ENCODE measurements at regions not wholly inside any gene's neighbourhood (a gene's known extent, or its start where the extent isn't known, plus 50 kb on each side); places are given as distances from the start of the nearest gene placed in this dataset.

- no peaks in the 10 kb centered on the region for H3K36me3 ChIP-seq (ENCODE audit: insufficient read depth)
- no peaks in the 10 kb centered on the region for H4K20me1 ChIP-seq (ENCODE audit: insufficient read depth)
- H3K4me2 ChIP-seq, result no peak overlapping the region
- H3K27me3 ChIP-seq (ENCODE audit: insufficient read depth, low read depth), result no peaks in the 10 kb centered on the region
- TF ChIP-seq CTCF (conservative IDR thresholded peaks at IDR 0.05; ENCODE audit: low read depth, low read length), result no peak
- H3K79me2 ChIP-seq (ENCODE audit: insufficient read depth, low read depth), result no peaks in the 10 kb centered on the region
- H3K9ac ChIP-seq, result no peak overlapping the region
- no peak overlapping the region for H3K27ac ChIP-seq
- no peak overlapping the region for H2AFZ ChIP-seq (ENCODE audit: low read depth)
- H3K4me1 ChIP-seq (ENCODE audit: low read depth, poor library complexity, severe bottlenecking), result no peaks in the 10 kb centered on the region
- H3K4me3 ChIP-seq (IDR thresholded peaks at IDR 0.05; ENCODE audit: insufficient read depth, low read depth, low read length), result no peak overlapping the region
Measured at GRCh38 chr10:36555036-36555435, 570.4 kb upstream of the ANKRD30A start.

GRCh38 chr10:36547965-36548364 is 577.4 kb upstream of the ANKRD30A start:
- no peak for TF ChIP-seq CTCF (conservative IDR thresholded peaks at IDR 0.05; ENCODE audit: low read depth, low read length)
- no peaks in the 10 kb centered on the region for H3K27me3 ChIP-seq (ENCODE audit: insufficient read depth, low read depth)
- H3K4me1 ChIP-seq (ENCODE audit: low read depth, poor library complexity, severe bottlenecking), result no peaks in the 10 kb centered on the region
- no peak overlapping the region for H3K9ac ChIP-seq
- H3K4me3 ChIP-seq (IDR thresholded peaks at IDR 0.05; ENCODE audit: insufficient read depth, low read depth, low read length), result no peak overlapping the region
- no peaks in the 10 kb centered on the region for H3K79me2 ChIP-seq (ENCODE audit: insufficient read depth, low read depth)
- H3K27ac ChIP-seq, result no peak overlapping the region
- no peak overlapping the region for H3K4me2 ChIP-seq
- no peaks in the 10 kb centered on the region for H4K20me1 ChIP-seq (ENCODE audit: insufficient read depth)
- H3K36me3 ChIP-seq (ENCODE audit: insufficient read depth), result no peaks in the 10 kb centered on the region
- no peak overlapping the region for H2AFZ ChIP-seq (ENCODE audit: low read depth)

- no peaks in the 10 kb centered on the region for H4K20me1 ChIP-seq (ENCODE audit: insufficient read depth)
- H3K79me2 ChIP-seq (ENCODE audit: insufficient read depth, low read depth), result no peaks in the 10 kb centered on the region
- H3K4me1 ChIP-seq (ENCODE audit: low read depth, poor library complexity, severe bottlenecking), result no peaks in the 10 kb centered on the region
- H3K9ac ChIP-seq, result no peak overlapping the region
- H2AFZ ChIP-seq (ENCODE audit: low read depth), result no peak overlapping the region
- H3K27me3 ChIP-seq (ENCODE audit: insufficient read depth, low read depth), result no peaks in the 10 kb centered on the region
- H3K36me3 ChIP-seq (ENCODE audit: insufficient read depth), result no peaks in the 10 kb centered on the region
- no peak for TF ChIP-seq CTCF (conservative IDR thresholded peaks at IDR 0.05; ENCODE audit: low read depth, low read length)
- no peak overlapping the region for H3K27ac ChIP-seq
- H3K4me2 ChIP-seq, result no peak overlapping the region
- H3K4me3 ChIP-seq (IDR thresholded peaks at IDR 0.05; ENCODE audit: insufficient read depth, low read depth, low read length), result no peak overlapping the region
Measured at GRCh38 chr10:36542493-36542892, 582.9 kb upstream of the ANKRD30A start.

- no peaks in the 10 kb centered on the region for H3K36me3 ChIP-seq (ENCODE audit: insufficient read depth)
- no peaks in the 10 kb centered on the region for H3K27me3 ChIP-seq (ENCODE audit: insufficient read depth, low read depth)
- H3K79me2 ChIP-seq (ENCODE audit: insufficient read depth, low read depth), result no peaks in the 10 kb centered on the region
- H4K20me1 ChIP-seq (ENCODE audit: insufficient read depth), result no peaks in the 10 kb centered on the region
- TF ChIP-seq CTCF (conservative IDR thresholded peaks at IDR 0.05; ENCODE audit: low read depth, low read length), result no peak
- H3K27ac ChIP-seq, result no peak overlapping the region
- no peak overlapping the region for H3K4me3 ChIP-seq (IDR thresholded peaks at IDR 0.05; ENCODE audit: insufficient read depth, low read depth, low read length)
- H3K9ac ChIP-seq, result no peak overlapping the region
- H2AFZ ChIP-seq (ENCODE audit: low read depth), result no peak overlapping the region
- no peaks in the 10 kb centered on the region for H3K4me1 ChIP-seq (ENCODE audit: low read depth, poor library complexity, severe bottlenecking)
- no peak overlapping the region for H3K4me2 ChIP-seq
Measured at GRCh38 chr10:36540611-36541010, 584.8 kb upstream of the ANKRD30A start.

Measured in KMS-11 (cell line).